Colonic mucosa (tissue), 4 donors: ENCODE measurements at regions not wholly inside any gene's neighbourhood (a gene's known extent, or its start where the extent isn't known, plus 50 kb on each side); places are given as distances from the start of the nearest gene placed in this dataset.

Experiments
- DNase-seq: peaks from one replicate; pipeline ENCODE4 v3.0.0-alpha.2; 2020
- H3K27ac ChIP-seq: fragments of 200-600 bp; one replicate; pipeline ENCODE4 v1.8.0; 2021
- H3K27me3 ChIP-seq: fragments of 200-600 bp; one replicate; pipeline ENCODE4 v1.8.0; 2021
- H3K36me3 ChIP-seq: fragments of 200-600 bp; one replicate; pipeline ENCODE4 v1.8.0; 2021
- H3K4me1 ChIP-seq: fragments of 200-600 bp; one replicate; pipeline ENCODE4 v1.8.0; 2021; ENCODE audit warnings: mild to moderate bottlenecking
- H3K4me3 ChIP-seq: fragments of 200-600 bp; one replicate; pipeline ENCODE4 v1.8.0; 2021
- H3K9ac ChIP-seq, 2 donors: one replicate each; pipeline ENCODE4 v1.7.0; 2013; ENCODE audit warnings: control low read depth in 2 of 2, low read depth in 2 of 2, low read length in 2 of 2
- H3K9me3 ChIP-seq: fragments of 200-600 bp; one replicate; pipeline ENCODE4 v1.8.0; 2021
- intact Hi-C: fragments of 100-400 bp; cut with DNase I; formaldehyde crosslinking; loops from one replicate; pipeline ENCODE4 v1.14.1; 2022
- TF ChIP-seq, protein P1 (sequence below): fragments of 200-600 bp; IDR thresholded peaks from one replicate; pipeline ENCODE4 v1.8.0; 2022; ENCODE audit warnings: antibody characterized with exemption, mild to moderate bottlenecking
- donor health status: healthy.
- donor health status: DM: no; HTN: no; CAD: no.
- donor health status: DM: no; HTN: no; CAD: no.

DNA sequence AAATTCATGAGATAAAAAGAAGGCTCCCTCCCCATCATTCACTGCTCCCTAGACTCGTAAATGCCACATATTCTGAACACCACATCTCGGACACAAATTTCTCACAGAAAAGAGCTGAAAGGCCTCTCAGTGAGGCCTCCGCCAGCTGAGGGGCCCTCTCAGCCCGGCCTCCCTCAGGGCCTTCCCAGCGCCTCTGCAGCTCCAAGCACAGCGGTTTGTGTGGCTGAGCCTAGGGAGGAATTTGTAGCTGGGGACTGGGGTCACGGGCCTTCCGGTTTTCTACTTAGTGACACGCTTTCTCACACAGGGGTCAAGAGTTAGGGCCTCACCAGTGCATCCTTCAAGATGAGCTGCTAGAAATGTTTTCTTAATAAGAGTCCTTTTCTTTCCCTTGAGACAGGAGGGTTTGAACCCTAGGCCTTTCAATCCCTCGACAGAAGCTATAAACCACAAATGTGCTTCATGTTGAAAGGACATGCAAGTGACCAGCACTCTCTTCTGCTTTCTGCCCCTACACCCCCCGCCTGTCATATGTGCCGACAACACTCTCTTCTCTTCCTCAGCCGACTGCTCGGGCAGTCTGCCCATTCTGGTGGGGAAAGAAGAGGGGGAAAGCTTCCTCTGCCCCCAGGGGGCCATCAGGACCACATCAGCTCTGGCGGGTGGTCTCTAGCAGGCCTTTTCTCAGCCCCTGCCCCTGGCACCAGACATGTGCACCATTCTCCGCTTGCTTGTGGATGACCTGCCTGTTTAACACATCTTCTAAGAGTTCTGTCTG lies 104.9 kb downstream of the CHIC2 start:
- H3K4me3 ChIP-seq = no peak overlapping the region
- no peak overlapping the region for H3K9ac ChIP-seq
- no peaks in the 10 kb centered on the region for H3K4me1 ChIP-seq
- TF ChIP-seq, protein P1, sequence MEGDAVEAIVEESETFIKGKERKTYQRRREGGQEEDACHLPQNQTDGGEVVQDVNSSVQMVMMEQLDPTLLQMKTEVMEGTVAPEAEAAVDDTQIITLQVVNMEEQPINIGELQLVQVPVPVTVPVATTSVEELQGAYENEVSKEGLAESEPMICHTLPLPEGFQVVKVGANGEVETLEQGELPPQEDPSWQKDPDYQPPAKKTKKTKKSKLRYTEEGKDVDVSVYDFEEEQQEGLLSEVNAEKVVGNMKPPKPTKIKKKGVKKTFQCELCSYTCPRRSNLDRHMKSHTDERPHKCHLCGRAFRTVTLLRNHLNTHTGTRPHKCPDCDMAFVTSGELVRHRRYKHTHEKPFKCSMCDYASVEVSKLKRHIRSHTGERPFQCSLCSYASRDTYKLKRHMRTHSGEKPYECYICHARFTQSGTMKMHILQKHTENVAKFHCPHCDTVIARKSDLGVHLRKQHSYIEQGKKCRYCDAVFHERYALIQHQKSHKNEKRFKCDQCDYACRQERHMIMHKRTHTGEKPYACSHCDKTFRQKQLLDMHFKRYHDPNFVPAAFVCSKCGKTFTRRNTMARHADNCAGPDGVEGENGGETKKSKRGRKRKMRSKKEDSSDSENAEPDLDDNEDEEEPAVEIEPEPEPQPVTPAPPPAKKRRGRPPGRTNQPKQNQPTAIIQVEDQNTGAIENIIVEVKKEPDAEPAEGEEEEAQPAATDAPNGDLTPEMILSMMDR = no peak
- no peak for DNase-seq
- H3K27ac ChIP-seq = no peak overlapping the region
- no peaks in the 10 kb centered on the region for H3K36me3 ChIP-seq
- no peaks in the 10 kb centered on the region for H3K9me3 ChIP-seq
- H3K27me3 ChIP-seq = no peaks in the 10 kb centered on the region
- intact Hi-C loops = no loop called here

DNA sequence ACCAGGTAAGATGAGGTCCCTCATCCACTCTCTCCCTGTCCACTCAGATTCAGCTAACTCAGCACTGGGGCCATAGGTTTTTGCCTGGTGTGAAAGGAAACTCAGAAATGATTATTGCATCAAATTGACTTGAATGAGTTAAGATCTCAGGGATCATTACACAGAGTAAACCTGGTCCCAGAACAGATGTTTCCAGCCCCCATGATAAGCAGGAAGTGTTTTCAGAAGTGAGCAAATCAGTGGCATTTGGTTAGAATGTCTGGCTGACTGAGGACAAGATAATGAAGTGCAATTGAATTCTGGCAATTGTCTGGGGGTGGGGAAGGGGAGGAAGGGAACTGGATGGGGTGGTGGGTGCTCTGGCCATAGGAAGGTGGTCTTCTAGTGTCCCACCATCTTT lies 108.0 kb downstream of the CHIC2 start:
- intact Hi-C loops = no loop called here
- no peak overlapping the region for H3K27ac ChIP-seq
- TF ChIP-seq, protein P1 = no peak
- H3K9me3 ChIP-seq = no peaks in the 10 kb centered on the region
- no peaks in the 10 kb centered on the region for H3K4me1 ChIP-seq
- H3K9ac ChIP-seq = no peak overlapping the region
- no peaks in the 10 kb centered on the region for H3K36me3 ChIP-seq
- no peak overlapping the region for H3K4me3 ChIP-seq
- H3K27me3 ChIP-seq = no peaks in the 10 kb centered on the region
- DNase-seq = no peak

DNA sequence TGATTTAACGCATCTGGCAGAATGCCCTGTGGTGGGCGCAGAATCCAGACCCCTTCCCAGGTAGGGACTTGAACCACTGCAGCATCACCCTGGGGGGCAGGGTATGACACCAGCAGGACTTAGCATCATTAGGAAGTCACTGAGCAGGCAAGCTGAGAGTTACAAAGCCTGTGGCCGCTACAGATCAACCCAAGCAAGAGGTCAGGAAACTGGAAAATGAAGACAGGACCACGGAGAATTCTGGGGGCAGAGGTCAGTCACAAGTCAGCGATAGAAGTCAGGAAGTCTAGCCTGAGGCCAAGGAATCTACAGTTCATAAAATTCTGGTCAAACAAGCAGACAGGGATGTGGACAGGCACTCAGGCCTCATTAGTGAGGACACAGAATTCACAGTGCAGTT lies 108.4 kb downstream of the CHIC2 start:
- TF ChIP-seq, protein P1 = no peak
- Histone ChIP-seq H3K9me3 (no peaks in the 10 kb centered on the region), H3K27ac (no peak overlapping the region), H3K4me1 (no peaks in the 10 kb centered on the region), H3K9ac (no peak overlapping the region), H3K36me3 (no peaks in the 10 kb centered on the region), H3K27me3 (no peaks in the 10 kb centered on the region), H3K4me3 (no peak overlapping the region)
- no peak for DNase-seq
- intact Hi-C loops = no loop called here

DNA sequence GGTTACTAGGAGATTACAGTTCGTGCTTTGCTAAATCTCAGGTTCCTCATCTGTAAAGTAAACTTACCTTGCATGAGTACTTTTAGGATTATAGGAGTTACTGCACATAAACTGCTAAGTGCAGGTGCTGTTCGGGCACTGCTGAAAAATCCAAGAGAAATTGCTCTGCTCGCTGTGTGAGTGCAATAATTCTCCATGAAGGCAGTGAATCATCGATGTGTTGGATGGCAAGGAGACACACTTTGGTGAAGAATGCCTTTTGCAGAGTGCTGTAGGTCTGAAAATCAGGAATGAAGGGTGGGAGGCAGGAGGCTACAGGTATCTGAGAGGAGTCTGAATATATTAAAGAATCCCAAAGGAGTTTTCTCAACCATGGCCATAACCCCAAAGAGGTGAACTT lies 113.0 kb downstream of the CHIC2 start:
- no peaks in the 10 kb centered on the region for H3K36me3 ChIP-seq
- TF ChIP-seq, protein P1 = no peak
- no peaks in the 10 kb centered on the region for H3K27me3 ChIP-seq
- no peak overlapping the region for H3K4me3 ChIP-seq
- no peak overlapping the region for H3K27ac ChIP-seq
- no peak for DNase-seq
- H3K9me3 ChIP-seq = no peaks in the 10 kb centered on the region
- intact Hi-C loops = no loop called here
- H3K9ac ChIP-seq = no peak overlapping the region
- H3K4me1 ChIP-seq = no peaks in the 10 kb centered on the region

DNA sequence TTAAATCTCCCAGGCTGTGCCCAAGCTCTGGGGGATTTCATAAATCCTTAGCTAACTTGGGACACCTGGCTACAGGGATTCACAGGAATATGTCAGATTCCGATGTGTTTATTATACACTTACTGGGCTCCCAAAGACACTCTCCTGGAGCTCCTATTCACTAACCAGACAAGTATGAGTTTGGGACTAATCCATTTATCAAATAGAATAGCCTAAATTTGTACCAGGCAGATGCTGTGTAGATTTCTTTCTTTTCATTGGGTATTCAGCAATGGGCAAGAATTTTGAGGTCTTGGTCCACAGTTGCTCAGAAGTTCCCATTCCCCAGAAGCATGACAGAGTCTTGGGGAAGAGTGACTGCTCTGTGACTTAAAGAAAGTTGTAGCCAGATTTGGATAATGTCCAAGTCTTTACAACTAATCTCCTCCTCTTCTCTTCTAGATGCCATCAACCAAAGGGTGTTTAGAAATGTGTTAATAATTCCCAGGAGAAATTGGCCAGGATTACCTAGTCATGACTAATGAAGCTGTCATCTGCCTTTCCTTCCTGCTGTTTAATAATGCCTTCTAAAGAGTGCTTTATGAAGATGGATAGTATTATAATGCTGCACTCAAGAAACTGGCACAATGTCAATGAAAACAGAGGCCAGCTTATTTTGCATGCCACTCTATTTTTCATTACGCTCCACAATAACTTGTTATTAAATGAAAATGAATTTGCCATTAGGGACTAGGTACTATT lies 120.9 kb downstream of the CHIC2 start:
- TF ChIP-seq, protein P1 = no peak
- no peak overlapping the region for H3K9ac ChIP-seq
- H3K27me3 ChIP-seq = no peaks in the 10 kb centered on the region
- H3K4me3 ChIP-seq = no peak overlapping the region
- DNase-seq = no peak
- H3K27ac ChIP-seq = no peak overlapping the region
- H3K9me3 ChIP-seq = no peaks in the 10 kb centered on the region
- no peaks in the 10 kb centered on the region for H3K36me3 ChIP-seq
- intact Hi-C loops = no loop called here
- no peaks in the 10 kb centered on the region for H3K4me1 ChIP-seq
